Keratinocyte (primary cell): ENCODE measurements at regions not wholly inside any gene's neighbourhood (a gene's known extent, or its start where the extent isn't known, plus 50 kb on each side); places are given as distances from the start of the nearest gene placed in this dataset.

Experiments
- DNase-seq: peaks from one replicate; pipeline ENCODE4 v3.0.0-alpha.2; 2011; ENCODE audit warnings: low read depth, missing footprints, low spot score
- FAIRE-seq: peaks from 2 replicates; lab custom pipeline; 2011; peaks lifted over from hg19 to GRCh38; lab: Jason Lieb, UNC
- H2AFZ ChIP-seq: 2 replicates; pipeline ENCODE4 v1.6.0; 2012; ENCODE audit warnings: low read length, control low read depth, inconsistent platforms; ENCODE audit not compliant: control insufficient read depth
- H3K27ac ChIP-seq: 2 replicates; pipeline ENCODE4 v1.5.1; 2011; ENCODE audit warnings: low read length; ENCODE audit not compliant: control insufficient read depth, insufficient read depth
- H3K27me3 ChIP-seq: 3 replicates; pipeline ENCODE4 v1.6.0; 2011; ENCODE audit warnings: low read length; ENCODE audit not compliant: control insufficient read depth, insufficient read depth; ENCODE audit errors: extremely low read depth
- H3K36me3 ChIP-seq, 2 experiments: 2 replicates in 1 of 2; 3 replicates in 1 of 2; pipeline ENCODE4 v1.5.1; 2011; ENCODE audit warnings: low read length in 2 of 2, mild to moderate bottlenecking in 1 of 2; ENCODE audit not compliant: control insufficient read depth in 2 of 2, insufficient read depth in 2 of 2; ENCODE audit errors: extremely low read depth in 1 of 2
- H3K4me1 ChIP-seq: 3 replicates; pipeline ENCODE4 v1.5.1; 2011; ENCODE audit warnings: low read length; ENCODE audit not compliant: control insufficient read depth, insufficient read depth; ENCODE audit errors: extremely low read depth
- H3K4me2 ChIP-seq: 3 replicates; pipeline ENCODE4 v1.6.0; 2011; ENCODE audit warnings: low read depth, low read length; ENCODE audit not compliant: control insufficient read depth, insufficient read depth; ENCODE audit errors: extremely low read depth
- H3K4me3 ChIP-seq, 3 experiments: fragments of 200-600 bp in 1 of 3; sonication (generic) in 1 of 3; 2 replicates in 2 of 3; 3 replicates in 1 of 3; pipeline ENCODE4 v1.5.1; 2011 to 2016; ENCODE audit warnings: low read length in 3 of 3, mild to moderate bottlenecking in 3 of 3, control low read depth in 2 of 3, inconsistent platforms in 1 of 3, low read depth in 1 of 3, mixed read lengths in 1 of 3, mixed run types in 1 of 3, moderate library complexity in 1 of 3; ENCODE audit not compliant: control insufficient read depth in 2 of 3, insufficient read depth in 2 of 3; ENCODE audit errors: extremely low read depth in 1 of 3
- H3K79me2 ChIP-seq: 2 replicates; pipeline ENCODE4 v1.6.0; 2012; ENCODE audit warnings: low read length; ENCODE audit not compliant: control insufficient read depth, insufficient read depth
- H3K9ac ChIP-seq: 3 replicates; pipeline ENCODE4 v1.6.0; 2011; ENCODE audit warnings: low read length; ENCODE audit not compliant: control insufficient read depth, insufficient read depth; ENCODE audit errors: extremely low read depth
- H3K9me1 ChIP-seq: 3 replicates; pipeline ENCODE4 v1.6.0; 2011; ENCODE audit warnings: low read length; ENCODE audit not compliant: control insufficient read depth, insufficient read depth; ENCODE audit errors: extremely low read depth
- H3K9me3 ChIP-seq: 2 replicates; pipeline ENCODE4 v1.5.1; 2012; ENCODE audit warnings: low read depth, low read length; ENCODE audit not compliant: control insufficient read depth
- H4K20me1 ChIP-seq: 3 replicates; pipeline ENCODE4 v1.6.0; 2011; ENCODE audit warnings: low read length; ENCODE audit not compliant: control insufficient read depth, insufficient read depth; ENCODE audit errors: extremely low read depth
- EZH2 ChIP-seq: IDR thresholded peaks from one replicate; pipeline ENCODE4 v1.6.1; 2012; ENCODE audit warnings: inconsistent platforms, mild to moderate bottlenecking, low read length, moderate library complexity
- dilution Hi-C: fragments of 300-500 bp; cut with MboI; formaldehyde crosslinking; loops from one replicate; pipeline ENCODE4 v1.7.0; 2020; ENCODE audit warnings: low sequenced_read_pairs; ENCODE audit not compliant: extremely low pct_ligation_motif_present
- TF ChIP-seq, protein P1 (sequence below), 3 experiments: IDR thresholded peaks in 1 of 3; conservative IDR thresholded peaks in 1 of 3; optimal IDR thresholded peaks in 1 of 3; 2 replicates in 2 of 3; 3 replicates in 1 of 3; pipeline versions ENCODE3 to v1.5.1; 2011; ENCODE audit warnings: low read length in 3 of 3, mild to moderate bottlenecking in 3 of 3, moderate library complexity in 2 of 3, control low read depth in 1 of 3, inconsistent platforms in 1 of 3; ENCODE audit not compliant: insufficient read depth in 2 of 3; ENCODE audit errors: extremely low read depth in 1 of 3

DNA sequence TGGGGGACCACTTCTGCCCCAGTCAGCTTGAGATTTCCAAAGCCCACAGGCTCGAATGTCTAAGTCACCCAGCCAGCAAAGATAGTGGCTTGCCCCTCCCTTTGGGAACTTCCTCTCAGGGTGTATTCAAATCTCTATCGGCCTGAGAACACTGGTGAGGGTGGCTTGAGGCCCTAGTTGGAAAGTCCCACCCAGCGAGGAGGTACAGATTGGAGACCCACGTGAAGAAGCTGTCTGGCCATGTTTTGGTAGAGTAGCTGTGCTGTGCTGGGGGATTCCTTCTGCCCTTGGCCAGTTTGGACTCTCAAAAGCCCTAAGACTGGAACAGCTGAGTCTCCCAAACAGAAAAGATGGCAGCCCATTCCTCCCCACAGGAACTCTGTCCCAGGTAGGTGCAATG is 172.7 kb upstream of the RIOK2 start:
- Histone ChIP-seq H4K20me1 (no peaks in the 10 kb centered on the region), H3K9me1 (no peaks in the 10 kb centered on the region), H3K79me2 (no peaks in the 10 kb centered on the region), H3K4me2 (no peak overlapping the region), H3K9me3 (no peaks in the 10 kb centered on the region), H2AFZ (no peak overlapping the region), H3K27me3 (no peaks in the 10 kb centered on the region), H3K9ac (no peak overlapping the region), H3K4me3 (no peak overlapping the region), H3K27ac (no peak overlapping the region), H3K36me3 (no peaks in the 10 kb centered on the region), H3K4me1 (no peaks in the 10 kb centered on the region)
- DNase-seq = no peak
- dilution Hi-C loops = no loop called here
- FAIRE-seq = no peak
- no peak for TF ChIP-seq EZH2

DNA sequence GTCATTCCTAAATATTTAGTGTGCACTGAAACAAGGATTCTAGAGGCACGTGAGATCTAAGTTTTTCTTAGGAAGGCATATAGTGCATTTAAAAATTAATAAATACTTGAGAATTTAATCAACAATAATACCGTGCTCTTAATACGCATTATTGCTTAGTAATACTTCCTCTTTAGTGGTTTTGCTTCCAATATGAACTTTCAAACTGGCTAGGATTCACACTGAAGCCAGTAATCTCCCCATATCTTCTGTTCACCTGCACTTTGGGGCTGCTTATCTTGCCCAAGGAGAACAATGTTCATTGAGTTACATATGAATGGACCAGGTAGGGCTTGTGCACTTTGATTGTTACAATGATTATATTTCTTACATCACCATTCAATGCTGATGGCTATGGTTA is 180.5 kb upstream of the RIOK2 start:
- H3K9me3 ChIP-seq = no peaks in the 10 kb centered on the region
- H3K4me2 ChIP-seq = no peak overlapping the region
- no peaks in the 10 kb centered on the region for H3K9me1 ChIP-seq
- no peak overlapping the region for H3K27ac ChIP-seq
- H2AFZ ChIP-seq = no peak overlapping the region
- dilution Hi-C loops = no loop called here
- H4K20me1 ChIP-seq = no peaks in the 10 kb centered on the region
- no peaks in the 10 kb centered on the region for H3K4me1 ChIP-seq
- H3K4me3 ChIP-seq = no peak overlapping the region
- TF ChIP-seq EZH2 = no peak
- TF ChIP-seq, protein P1, sequence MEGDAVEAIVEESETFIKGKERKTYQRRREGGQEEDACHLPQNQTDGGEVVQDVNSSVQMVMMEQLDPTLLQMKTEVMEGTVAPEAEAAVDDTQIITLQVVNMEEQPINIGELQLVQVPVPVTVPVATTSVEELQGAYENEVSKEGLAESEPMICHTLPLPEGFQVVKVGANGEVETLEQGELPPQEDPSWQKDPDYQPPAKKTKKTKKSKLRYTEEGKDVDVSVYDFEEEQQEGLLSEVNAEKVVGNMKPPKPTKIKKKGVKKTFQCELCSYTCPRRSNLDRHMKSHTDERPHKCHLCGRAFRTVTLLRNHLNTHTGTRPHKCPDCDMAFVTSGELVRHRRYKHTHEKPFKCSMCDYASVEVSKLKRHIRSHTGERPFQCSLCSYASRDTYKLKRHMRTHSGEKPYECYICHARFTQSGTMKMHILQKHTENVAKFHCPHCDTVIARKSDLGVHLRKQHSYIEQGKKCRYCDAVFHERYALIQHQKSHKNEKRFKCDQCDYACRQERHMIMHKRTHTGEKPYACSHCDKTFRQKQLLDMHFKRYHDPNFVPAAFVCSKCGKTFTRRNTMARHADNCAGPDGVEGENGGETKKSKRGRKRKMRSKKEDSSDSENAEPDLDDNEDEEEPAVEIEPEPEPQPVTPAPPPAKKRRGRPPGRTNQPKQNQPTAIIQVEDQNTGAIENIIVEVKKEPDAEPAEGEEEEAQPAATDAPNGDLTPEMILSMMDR (optimal IDR thresholded peaks at IDR 0.05 in 1 of 3, IDR thresholded peaks at IDR 0.05 in 1 of 3, conservative IDR thresholded peaks at IDR 0.05 in 1 of 3; ENCODE audit: extremely low read depth in 1 of 3, insufficient read depth in 2 of 3, low read length in 3 of 3) = no peak
- H3K9ac ChIP-seq = no peak overlapping the region
- DNase-seq (no peak), FAIRE-seq (no peak)
- H3K36me3 ChIP-seq = no peaks in the 10 kb centered on the region
- H3K27me3 ChIP-seq = no peaks in the 10 kb centered on the region
- H3K79me2 ChIP-seq = no peaks in the 10 kb centered on the region

DNA sequence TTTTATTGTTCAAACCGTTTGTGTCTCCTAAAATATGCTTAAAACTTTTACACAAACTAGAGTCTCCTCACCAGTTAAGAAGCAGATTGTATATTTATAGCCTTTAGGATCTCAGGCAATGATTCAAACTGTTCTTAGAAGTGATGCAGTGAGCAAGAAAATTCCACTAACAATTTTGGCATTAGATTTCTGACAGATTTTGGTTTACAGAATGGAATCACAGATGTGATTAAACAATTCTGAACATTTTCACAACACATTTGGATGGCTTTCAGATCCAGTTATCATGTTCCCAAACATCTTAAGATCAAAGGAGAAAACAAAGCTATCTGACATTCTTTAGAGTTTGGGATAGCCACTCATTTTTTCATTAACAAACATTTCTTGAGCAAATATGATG is 181.7 kb upstream of the RIOK2 start:
- TF ChIP-seq, protein P1 (optimal IDR thresholded peaks at IDR 0.05 in 1 of 3, IDR thresholded peaks at IDR 0.05 in 1 of 3, conservative IDR thresholded peaks at IDR 0.05 in 1 of 3; ENCODE audit: extremely low read depth in 1 of 3, insufficient read depth in 2 of 3, low read length in 3 of 3) = no peak
- no peak for TF ChIP-seq EZH2
- no peaks in the 10 kb centered on the region for H4K20me1 ChIP-seq
- H3K9me3 ChIP-seq = no peaks in the 10 kb centered on the region
- dilution Hi-C loops = no loop called here
- H3K9me1 ChIP-seq = no peaks in the 10 kb centered on the region
- no peak overlapping the region for H3K4me2 ChIP-seq
- no peak overlapping the region for H3K27ac ChIP-seq
- H3K9ac ChIP-seq = no peak overlapping the region
- H3K4me3 ChIP-seq = no peak overlapping the region
- no peak for DNase-seq
- H3K4me1 ChIP-seq = no peaks in the 10 kb centered on the region
- no peak overlapping the region for H2AFZ ChIP-seq
- H3K27me3 ChIP-seq = no peaks in the 10 kb centered on the region
- H3K36me3 ChIP-seq = no peaks in the 10 kb centered on the region
- H3K79me2 ChIP-seq = no peaks in the 10 kb centered on the region
- FAIRE-seq = no peak
